NCI-H526 treated with DMSO at 0.1 percent for 48 hours (cell line): ENCODE measurements at regions not wholly inside any gene's neighbourhood (a gene's known extent, or its start where the extent isn't known, plus 50 kb on each side); places are given as distances from the start of the nearest gene placed in this dataset.
"Not testable (repeated sequence)": the region's sequence is repeated elsewhere in the genome, so short reads cannot be mapped to it uniquely, and the experiment has no call there.

Experiments used
- DNase-seq: peaks from one replicate; lab custom pipeline; 2025; lab: John Stamatoyannopoulos, UW

DNA sequence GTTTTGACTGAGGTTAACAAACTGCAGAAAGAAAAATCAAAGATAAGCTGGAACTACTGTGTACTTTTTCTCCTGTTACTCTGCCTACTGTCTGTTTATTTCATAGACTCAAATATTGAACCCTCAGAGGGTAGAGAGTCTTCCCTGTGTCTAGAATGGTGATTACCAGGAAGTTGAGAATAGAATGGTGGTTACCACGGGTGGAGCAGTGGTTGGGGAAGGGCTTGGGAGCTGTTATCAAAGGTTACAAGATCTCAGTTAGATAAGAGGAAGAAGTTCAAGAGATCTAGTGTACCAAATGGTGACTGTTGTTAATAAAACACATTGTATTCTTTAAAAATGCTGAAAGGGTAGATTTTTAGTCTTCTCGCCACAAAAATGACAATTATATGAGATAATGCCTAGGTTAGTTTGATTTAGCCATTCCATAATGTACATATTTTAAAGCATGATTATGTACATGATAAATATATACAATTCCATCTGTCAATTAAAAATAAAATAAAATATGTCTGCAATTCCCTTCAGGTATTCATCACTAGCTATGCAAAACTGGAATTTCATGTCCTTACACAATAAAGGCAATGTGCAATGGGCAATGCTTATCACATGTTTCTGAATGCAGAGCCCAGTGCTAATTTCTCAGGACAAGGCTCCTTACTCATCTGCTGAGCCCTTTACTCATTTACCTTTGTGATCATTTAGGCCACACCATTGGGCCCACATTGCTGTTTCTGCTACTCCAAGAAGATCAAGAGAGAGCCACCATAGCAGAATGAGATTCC is 474.3 kb upstream of the CAMK1G start:
- no peak for DNase-seq

GRCh38 chr1:209113521-209113920 is 470.0 kb upstream of the CAMK1G start:
- no peak for DNase-seq

DNA sequence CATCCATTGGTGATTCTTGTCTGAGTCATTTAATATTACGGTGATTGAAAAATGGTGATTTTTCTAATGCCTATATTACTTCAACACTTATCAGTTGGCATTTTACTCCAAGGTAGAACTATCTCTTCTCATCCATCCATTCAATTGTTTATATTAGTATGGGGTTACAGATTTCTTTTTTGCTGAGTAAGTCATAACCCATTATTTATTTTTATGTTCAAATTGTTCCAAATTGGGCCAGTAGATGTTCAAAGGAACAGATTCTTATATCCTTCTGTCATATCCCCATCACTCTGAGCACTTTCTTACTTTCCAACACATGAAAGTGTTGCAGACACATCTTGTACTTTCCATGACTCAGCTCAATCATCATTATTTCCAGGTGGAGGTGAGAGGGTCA is 466.8 kb upstream of the CAMK1G start:
- no peak for DNase-seq

DNA sequence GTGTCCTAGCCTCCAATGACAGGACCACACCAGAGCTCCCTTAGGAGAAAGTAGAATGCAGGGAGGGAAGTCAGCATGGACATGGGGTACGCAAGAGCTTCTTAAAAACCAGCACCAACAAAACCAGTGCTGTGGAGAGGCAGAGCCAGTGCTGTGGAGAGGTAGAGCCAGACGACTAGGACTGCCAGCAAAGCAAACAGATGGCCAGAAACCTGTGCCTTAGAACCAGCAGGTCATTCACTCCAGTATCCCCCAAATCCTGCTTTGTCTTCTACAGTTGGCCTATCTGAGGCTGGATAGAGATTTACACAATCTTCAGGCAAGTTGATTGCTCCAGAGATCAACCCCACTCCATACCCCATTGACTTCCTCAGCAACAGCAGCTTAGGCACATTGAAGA is 459.9 kb upstream of the CAMK1G start:
- no peak for DNase-seq

GRCh38 chr1:209129091-209129490 is 454.4 kb upstream of the CAMK1G start:
- DNase-seq, result not testable (repeated sequence)

DNA sequence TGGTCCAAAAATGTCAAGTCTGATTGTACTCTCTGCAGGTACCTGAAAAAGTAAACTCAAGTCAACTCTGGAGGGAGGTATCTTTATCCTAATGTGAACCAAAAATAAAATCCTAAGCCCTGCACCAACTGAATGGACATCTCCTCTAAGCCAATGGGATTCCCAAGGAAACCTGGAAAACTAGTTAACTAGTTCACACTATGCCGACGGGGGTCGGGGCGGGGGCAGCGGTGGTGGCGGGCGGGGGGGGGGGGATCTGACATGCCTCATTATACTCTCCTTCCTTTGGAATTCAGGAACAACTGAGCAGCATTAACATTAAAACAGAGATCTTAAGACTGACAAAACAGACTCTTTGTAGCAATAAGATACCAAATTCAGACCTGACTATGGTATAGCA is 452.6 kb upstream of the CAMK1G start:
- DNase-seq, result no peak

DNA sequence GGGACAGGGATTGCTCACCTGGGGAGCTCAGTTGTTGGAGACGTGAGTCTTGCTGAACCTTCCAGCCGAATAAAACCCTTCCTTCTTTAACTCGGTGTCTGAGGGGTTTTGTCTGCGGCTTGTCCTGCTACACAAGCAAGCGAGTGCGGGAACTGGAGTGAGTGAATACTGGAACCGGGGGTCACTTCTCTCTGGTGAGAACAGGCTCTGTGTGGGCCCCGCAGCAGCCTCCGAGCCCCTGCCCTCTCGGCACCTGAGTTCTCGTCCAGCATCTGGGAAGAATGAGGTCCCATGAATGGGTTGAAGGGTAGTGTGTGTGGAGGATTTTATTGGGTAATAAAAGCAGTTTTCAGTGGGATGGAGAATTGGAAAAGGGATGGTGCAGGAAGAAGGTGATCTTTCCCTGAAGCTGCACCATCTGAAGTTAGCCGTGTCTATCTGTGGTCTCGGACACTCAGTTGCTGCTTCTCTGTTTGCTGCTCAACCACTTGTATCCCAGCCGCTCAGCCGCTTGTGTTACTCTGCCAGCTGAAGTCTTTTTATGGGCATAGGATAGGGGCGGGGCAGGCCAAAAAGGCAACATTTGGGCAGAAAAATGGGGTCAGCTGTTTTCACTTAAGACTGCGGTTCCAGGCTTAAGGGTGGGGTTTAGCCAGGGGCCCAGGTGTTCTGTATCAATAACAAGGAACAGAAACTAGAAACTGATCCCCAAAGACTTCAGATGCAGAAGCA is 450.6 kb upstream of the CAMK1G start:
- DNase-seq, result no peak

- DNase-seq, result no peak
These were observed 449.5 kb upstream of the CAMK1G start for GRCh38 chr1:209134001-209134400.

DNA sequence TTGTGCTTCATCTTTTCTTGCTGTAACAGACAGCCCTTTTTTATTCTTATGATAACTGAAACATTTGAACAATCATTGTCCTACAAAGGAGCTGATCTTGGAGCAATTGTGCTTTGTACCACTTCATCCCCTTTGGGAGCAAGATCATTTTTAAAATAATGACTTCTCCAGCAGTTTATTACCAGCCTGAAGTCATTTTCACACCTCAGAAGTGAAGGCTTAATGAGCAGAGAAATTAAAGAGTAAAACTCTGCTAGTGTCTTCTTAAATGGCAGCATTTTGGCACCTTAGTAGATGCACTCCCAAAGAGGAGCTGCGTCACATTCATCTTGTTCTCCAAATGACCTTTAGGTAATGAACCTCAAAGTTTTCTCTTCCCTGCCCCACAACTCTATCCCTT is 439.6 kb upstream of the CAMK1G start:
- no peak for DNase-seq

DNA sequence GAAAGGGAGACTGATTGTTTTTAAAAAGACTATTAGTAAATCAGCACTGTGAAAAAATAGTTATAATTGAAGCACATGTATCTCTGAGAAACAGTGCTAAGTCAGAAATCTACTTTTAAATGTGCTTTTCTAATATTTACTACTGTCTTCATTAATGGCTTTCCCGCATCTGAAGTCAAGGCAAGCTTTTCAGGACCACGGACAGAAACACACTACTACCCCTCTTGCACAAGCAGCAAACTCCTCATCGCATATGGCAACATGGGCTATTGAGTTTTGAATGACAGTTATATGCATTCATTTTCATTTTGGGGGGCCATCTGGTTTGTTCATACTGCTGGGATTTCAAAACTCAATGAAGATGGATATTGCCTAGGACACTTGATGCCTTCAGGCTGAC is 433.4 kb upstream of the CAMK1G start:
- no peak for DNase-seq

- DNase-seq, result no peak
These were observed 430.1 kb upstream of the CAMK1G start for GRCh38 chr1:209153411-209153810.

- no peak for DNase-seq
These were observed 428.6 kb upstream of the CAMK1G start for GRCh38 chr1:209154912-209155311.

- DNase-seq, result peak; percentile 65
These were observed 428.0 kb upstream of the CAMK1G start for GRCh38 chr1:209155546-209155945.

- DNase-seq, result no peak
These were observed 426.5 kb upstream of the CAMK1G start for GRCh38 chr1:209156991-209157390.

GRCh38 chr1:209157546-209158249 is 425.8 kb upstream of the CAMK1G start:
- DNase-seq, result peak; percentile 9

GRCh38 chr1:209158851-209159250 is 424.7 kb upstream of the CAMK1G start:
- DNase-seq, result no peak

DNA sequence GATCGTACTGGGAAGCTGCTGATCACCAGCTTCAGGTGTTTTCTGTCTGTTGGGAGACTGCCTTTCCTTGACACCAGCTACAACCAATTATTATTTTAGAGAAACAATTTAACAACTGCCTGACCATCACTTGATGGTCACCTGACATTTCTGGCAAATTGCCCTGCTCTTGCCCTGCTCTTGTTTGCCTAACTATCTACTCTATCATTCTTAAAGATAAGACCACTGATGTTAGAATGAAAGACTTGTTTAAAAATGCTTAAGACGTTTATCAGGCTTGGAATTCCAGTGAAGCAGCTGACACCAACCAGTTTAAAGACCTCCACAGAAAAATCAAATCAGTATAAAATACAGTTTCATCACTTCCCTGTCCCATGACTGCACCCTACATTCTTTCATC is 423.3 kb upstream of the CAMK1G start:
- DNase-seq, result no peak

DNA sequence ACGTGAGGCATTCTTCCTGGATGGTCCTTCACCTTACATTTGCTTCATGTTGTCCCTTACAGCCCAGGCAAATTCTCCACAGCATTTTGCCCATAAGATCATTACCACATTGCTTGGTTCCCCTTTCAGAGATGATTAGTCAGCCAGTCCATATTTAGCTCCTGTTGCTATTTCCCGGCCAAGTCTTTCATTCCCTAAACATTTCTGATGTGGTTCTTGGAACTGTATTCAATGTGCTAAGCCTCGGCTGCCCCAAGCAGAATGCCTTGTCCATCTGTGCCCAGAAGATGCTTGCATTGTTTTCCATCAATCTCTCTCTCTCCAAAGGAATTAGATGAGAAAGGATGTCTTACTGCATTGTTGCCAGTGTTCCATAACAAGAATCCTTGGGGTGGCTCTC is 420.9 kb upstream of the CAMK1G start:
- no peak for DNase-seq

DNA sequence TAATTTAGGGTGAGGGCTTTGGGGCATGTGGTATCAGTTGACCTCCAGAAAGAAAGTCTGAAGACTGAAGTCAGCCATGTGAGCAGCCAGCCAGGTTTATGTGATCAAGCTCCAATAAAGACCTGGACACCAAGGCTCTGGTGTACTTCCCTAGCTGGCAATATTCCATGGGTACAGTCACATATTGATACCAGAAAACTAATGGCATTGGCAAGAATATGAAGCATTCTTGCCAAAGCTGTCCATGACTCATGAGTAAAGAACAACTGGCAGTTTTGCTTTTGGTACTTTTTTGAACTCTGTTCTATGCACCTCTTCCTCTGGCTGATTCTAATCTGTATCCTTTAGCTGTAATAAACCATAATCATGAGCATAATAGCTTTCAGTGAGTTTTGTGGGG is 415.3 kb upstream of the CAMK1G start:
- DNase-seq, result no peak

- DNase-seq, result no peak
These were observed 412.4 kb upstream of the CAMK1G start for GRCh38 chr1:209171151-209171550.

GRCh38 chr1:209172286-209172685 is 411.2 kb upstream of the CAMK1G start:
- DNase-seq, result no peak

DNA sequence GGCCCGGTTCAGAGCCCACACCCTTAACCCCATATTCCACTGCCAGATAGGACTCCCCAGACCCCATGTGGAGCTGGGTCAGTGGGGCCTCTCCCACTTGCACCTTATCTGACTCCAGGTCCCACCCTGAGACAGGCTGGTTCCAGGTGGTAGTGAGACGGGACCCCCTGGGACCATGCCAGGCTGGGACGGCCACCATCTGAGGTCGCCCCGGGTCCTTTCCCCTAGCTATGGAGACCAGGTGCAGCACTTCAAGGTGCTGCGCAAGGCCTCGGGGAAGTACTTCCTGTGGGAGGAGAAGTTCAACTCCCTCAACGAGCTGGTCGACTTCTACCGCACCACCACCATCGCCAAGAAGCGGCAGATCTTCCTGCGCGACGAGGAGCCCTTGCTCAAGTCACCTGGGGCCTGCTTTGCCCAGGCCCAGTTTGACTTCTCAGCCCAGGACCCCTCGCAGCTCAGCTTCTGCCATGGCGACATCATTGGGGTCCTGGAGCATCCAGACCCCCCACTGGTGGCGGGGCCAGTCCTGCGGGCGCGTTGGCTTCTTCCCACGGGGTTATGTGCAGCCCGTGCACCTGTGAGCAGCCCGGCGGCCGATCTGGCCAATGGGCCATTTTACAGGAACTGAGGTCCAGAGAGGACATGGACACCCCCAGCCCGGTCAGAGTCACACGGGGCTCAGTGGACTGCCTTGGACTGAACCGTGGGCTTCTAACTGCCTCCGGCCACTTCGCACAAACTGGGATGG is 410.5 kb upstream of the CAMK1G start:
- not testable (repeated sequence) for DNase-seq
